ENCODE measurements at regions not wholly inside any gene's neighbourhood (a gene's known extent, or its start where the extent isn't known, plus 50 kb on each side); places are given as distances from the start of the nearest gene placed in this dataset.
A peak's percentile ranks its signal among the peaks of the same experiment; 100 is the strongest.
"Not testable (repeated sequence)": the region's sequence is repeated elsewhere in the genome, so short reads cannot be mapped to it uniquely, and the experiment has no call there.

DNA sequence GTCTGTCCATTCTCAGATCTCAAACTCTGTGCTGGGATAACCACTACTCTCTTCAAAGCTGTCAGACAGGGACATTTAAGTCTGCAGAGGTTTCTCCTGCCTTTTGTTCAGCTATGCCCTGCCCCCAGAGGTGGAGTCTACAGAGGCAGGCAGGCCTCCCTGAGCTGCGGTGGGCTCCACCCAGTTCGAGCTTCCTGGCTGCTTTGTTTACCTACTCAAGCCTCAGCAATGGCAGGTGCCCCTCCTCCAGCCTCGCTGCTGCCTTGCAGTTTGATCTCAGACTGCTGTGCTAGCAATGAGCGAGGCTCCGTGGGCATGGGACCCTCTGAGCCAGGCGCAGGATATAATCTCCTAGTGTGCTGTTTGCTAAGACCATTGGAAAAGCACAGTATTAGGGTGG lies 53.1 kb upstream of the HUNK start:
- DNase-seq (ENCODE audit: low read depth, low spot score); in situ Hi-C loops (cut with HindIII; ENCODE audit: low pct_unique_long_range_greater_than_20kb, low sequenced_read_pairs): not testable (repeated sequence)

GRCh38 chr21:31814356-31814755 lies 58.5 kb upstream of the HUNK start:
- DNase-seq (ENCODE audit: low read depth, low spot score); in situ Hi-C loops (cut with HindIII; ENCODE audit: low pct_unique_long_range_greater_than_20kb, low sequenced_read_pairs): not testable (repeated sequence)

DNA sequence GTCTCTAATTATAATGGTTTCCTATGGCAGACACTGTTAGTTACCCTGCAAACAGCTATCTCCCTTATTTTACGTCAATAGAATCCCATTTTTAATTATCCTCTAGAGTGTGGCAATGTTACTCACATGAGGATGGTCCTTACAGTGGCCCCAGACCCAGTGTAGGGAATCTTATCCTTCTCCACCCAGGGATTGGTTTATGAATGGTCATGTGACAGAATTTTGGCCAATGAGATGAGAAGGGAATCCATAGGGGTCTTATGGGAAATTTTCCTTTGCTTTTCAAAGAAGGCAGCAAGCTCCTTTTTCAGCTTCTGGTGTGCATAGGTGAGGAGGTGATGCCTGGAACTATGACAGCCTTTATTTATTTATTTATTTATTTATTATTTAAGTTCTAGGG lies 59.0 kb upstream of the HUNK start:
- no peak for DNase-seq (ENCODE audit: low read depth, low spot score)
- in situ Hi-C loops (cut with HindIII; ENCODE audit: low pct_unique_long_range_greater_than_20kb, low sequenced_read_pairs): no loop called here

DNA sequence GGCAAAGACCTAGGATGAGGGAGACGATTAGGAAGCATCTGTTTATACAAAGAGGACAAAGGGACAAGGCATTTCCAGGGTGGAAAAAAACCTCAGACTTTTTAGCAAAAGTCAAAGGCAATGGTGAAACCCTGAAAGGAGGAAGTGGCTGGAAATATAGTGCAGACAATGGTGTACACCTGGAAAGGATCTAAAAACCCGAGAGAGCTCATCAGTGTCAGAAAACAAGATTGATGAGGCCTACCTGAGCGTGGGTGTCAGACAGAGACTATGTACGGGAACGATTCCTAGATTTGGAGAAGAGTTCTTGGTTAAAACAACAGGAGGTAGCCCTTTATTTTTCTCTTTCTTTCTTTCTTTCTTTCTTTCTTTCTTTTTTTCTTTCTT lies 68.8 kb upstream of the HUNK start:
- in situ Hi-C loops (cut with HindIII; ENCODE audit: low pct_unique_long_range_greater_than_20kb, low sequenced_read_pairs): no loop called here

DNA sequence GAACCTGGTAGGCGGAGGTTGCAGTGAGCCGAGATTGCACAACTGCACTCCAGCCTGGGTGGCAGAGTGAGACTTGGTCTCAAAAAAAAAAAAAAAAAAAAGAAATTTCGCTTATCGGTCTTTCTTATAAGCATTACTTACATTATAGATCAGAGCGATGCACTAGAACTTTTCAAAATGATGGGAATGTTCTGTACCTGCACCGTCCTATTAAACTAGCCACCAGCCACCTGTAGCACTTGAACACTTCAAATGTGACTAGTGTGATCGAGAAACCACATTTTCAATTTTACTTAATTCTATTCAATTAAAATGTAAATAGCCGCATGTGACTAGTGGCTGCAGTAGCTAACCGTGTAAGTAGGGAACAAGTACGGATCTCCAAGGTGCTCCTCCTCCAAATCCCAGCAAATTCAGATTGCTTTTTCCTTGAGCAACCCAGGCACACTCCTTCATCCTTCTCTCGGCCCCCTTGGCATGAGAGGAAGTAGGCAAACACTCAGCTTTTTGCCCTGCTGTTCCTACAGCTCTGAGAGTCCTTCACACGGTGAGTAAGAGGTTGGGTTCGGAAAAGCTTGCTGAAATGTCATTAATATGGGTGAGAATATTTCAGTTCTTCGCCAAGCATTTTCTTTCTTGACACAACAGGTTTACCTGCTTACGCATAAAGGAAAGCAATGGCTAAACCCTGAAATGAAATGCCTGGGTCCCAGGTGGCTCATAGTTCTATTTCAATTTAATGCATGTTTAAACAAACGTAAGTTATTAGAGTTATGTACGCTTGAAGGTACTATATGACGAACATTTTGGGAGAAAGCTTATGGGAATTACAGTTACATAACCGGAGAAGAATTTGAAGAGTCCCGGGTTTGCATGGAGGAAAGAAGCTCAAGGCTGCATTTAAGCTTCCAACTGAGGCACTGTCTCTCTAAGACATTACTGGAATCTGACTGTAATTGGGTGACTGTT lies 69.5 kb upstream of the HUNK start:
- in situ Hi-C loops (cut with HindIII; ENCODE audit: low pct_unique_long_range_greater_than_20kb, low sequenced_read_pairs): no loop called here
- DNase-seq (ENCODE audit: low read depth, low spot score): no peak

More for the DNA sequence above, 68.8 kb upstream of the HUNK start:
- DNase-seq (ENCODE audit: low read depth, low spot score): no peak

- in situ Hi-C loops (cut with HindIII; ENCODE audit: low pct_unique_long_range_greater_than_20kb, low sequenced_read_pairs): no loop called here
- no peak for DNase-seq (ENCODE audit: low read depth, low spot score)
Measured at GRCh38 chr21:31802331-31802730, 70.4 kb upstream of the SCAF4 start.

GRCh38 chr21:31801551-31802219 lies 69.8 kb upstream of the SCAF4 start:
- no peak for DNase-seq (ENCODE audit: low read depth, low spot score)
- in situ Hi-C loops (cut with HindIII; ENCODE audit: low pct_unique_long_range_greater_than_20kb, low sequenced_read_pairs): no loop called here

- in situ Hi-C loops (cut with HindIII; ENCODE audit: low pct_unique_long_range_greater_than_20kb, low sequenced_read_pairs): no loop called here
Measured at GRCh38 chr21:31798842-31799704, 67.2 kb upstream of the SCAF4 start.

DNA sequence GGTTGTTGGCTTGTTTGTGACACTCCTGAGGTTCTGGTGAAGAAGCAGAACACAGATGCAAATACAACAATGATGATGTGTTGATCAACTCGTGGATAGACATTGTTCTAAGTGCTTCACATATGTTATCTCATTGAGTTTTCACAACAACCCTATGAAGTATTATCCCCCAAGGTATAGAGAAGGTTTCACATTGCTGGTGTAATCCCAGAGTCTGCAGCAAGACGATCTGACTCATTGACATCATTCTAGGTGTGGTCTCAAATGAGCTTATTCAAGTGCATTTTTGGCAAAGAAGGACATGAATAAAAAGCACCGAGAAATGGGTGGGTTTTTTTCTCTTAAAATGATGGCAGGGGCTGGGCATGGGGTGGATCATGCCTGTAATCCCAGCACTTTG lies 64.1 kb upstream of the SCAF4 start:
- in situ Hi-C loops (cut with HindIII; ENCODE audit: low pct_unique_long_range_greater_than_20kb, low sequenced_read_pairs): no loop called here

More at GRCh38 chr21:31798842-31799704, 67.2 kb upstream of the SCAF4 start:
- no peak for DNase-seq (ENCODE audit: low read depth, low spot score)

DNA sequence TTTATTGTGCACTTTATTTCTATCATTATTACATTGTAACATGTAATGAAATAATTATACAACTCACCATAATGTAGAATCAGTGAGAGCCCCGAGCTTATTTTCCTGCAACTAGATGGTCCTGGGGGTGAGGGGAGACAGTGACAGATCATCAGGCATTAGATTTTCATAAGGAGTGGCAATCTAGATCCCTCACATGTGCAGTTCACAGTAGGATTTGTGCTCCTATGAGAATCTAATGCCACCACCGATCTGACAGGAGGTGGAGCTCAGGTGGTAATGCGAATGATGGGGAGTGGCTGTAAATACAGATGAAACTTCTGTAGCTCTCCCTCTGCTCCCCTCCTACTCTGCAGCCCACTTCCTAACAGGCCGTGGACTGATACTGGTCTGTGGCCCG lies 58.5 kb upstream of the SCAF4 start:
- in situ Hi-C loops (cut with HindIII; ENCODE audit: low pct_unique_long_range_greater_than_20kb, low sequenced_read_pairs); DNase-seq (ENCODE audit: low read depth, low spot score): not testable (repeated sequence)

More for the DNA sequence above, 64.1 kb upstream of the SCAF4 start:
- DNase-seq (ENCODE audit: low read depth, low spot score): no peak

- in situ Hi-C loops (cut with HindIII; ENCODE audit: low pct_unique_long_range_greater_than_20kb, low sequenced_read_pairs): no loop called here
- DNase-seq (ENCODE audit: low read depth, low spot score): no peak
Measured at GRCh38 chr21:31788581-31788980, 56.7 kb upstream of the SCAF4 start.

GRCh38 chr21:31787691-31788090 lies 55.8 kb upstream of the SCAF4 start:
- peak; percentile 10 for DNase-seq (ENCODE audit: low read depth, low spot score)
- in situ Hi-C loops (cut with HindIII; ENCODE audit: low pct_unique_long_range_greater_than_20kb, low sequenced_read_pairs): not testable (repeated sequence)

- in situ Hi-C loops (cut with HindIII; ENCODE audit: low pct_unique_long_range_greater_than_20kb, low sequenced_read_pairs): no loop called here
Measured at GRCh38 chr21:31786164-31786920, 54.4 kb upstream of the SCAF4 start.

DNA sequence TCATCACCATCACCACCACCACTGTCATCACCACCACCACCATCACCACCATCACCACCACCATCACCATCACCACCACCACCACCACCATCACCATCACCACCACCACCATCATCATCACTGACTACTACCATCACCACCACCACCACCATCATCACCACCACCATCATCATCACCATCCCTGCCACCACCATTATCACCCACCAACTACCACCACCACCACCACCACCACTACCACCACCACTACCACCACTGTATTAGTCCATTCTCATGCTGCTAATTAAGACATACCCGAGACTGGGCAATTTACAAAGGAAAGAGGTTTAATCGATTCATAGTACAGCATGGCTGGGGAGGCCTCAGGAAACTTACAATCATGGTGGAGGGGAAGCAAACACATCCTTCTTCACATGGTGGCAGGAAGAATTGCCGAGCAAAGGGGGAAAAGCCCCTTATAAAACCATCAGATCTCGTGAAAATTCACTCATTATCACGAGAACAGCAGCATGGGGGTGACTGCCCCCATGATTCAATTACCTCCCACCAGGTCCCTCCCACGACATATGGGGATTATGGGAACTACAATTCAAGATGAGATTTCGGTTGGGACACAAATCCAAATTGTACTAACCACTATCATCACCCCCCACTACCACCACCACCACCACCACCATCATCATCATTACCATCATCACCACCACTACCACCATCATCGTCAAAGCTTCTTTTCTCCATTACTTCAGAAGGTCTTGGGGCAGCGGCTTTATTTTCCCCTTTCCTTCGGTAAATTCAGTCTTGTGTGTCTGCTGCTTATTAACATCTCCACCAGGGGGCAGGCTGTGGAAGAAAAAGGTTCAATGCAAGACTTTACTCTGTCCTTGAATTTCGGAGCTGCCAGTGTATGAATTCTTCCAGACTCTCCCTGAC lies 53.6 kb upstream of the SCAF4 start:
- in situ Hi-C loops (cut with HindIII; ENCODE audit: low pct_unique_long_range_greater_than_20kb, low sequenced_read_pairs): not testable (repeated sequence)
- DNase-seq (ENCODE audit: low read depth, low spot score): peak; percentile 83

More at GRCh38 chr21:31786164-31786920, 54.4 kb upstream of the SCAF4 start:
- no peak for DNase-seq (ENCODE audit: low read depth, low spot score)

- DNase-seq (ENCODE audit: low read depth, low spot score): peak; percentile 30
- in situ Hi-C loops (cut with HindIII; ENCODE audit: low pct_unique_long_range_greater_than_20kb, low sequenced_read_pairs): no loop called here
Measured at GRCh38 chr21:31781737-31782136, 49.8 kb upstream of the SCAF4 start.
